B cell (primary cell): ENCODE measurements at regions not wholly inside any gene's neighbourhood (a gene's known extent, or its start where the extent isn't known, plus 50 kb on each side); places are given as distances from the start of the nearest gene placed in this dataset.

Experiments
- ATAC-seq: fragments of 200-7000 bp; cut with Tn5 transposase; one replicate; pipeline ENCODE4 v1.10.0; 2021; ENCODE audit warnings: low read depth, mild to moderate bottlenecking, moderate number of reproducible peaks, moderate library complexity
- CTCF ChIA-PET: fragments of 350-600 bp; sonication (Branson Sonifier 250); formaldehyde crosslinking; loops from one replicate; lab custom pipeline; 2021; ENCODE audit warnings: antibody characterized with exemption, inconsistent platforms; lab: Charles Lee
- POLR2A ChIA-PET: fragments of 350-600 bp; sonication (Branson Sonifier 250); formaldehyde crosslinking; loops from one replicate; lab custom pipeline; 2021; ENCODE audit warnings: antibody characterized with exemption; lab: Charles Lee
- DNase-seq: peaks from one replicate; pipeline ENCODE4 v3.0.0; 2013
- H2AFZ ChIP-seq: 2 replicates; pipeline ENCODE4 v1.6.1; 2012; ENCODE audit warnings: mild to moderate bottlenecking, low read depth, low read length; ENCODE audit not compliant: insufficient read depth, poor library complexity, severe bottlenecking
- H3K27ac ChIP-seq, 2 donors: 1 replicate in 1 of 2; 2 replicates in 1 of 2; pipeline ENCODE4 v1.5.1; 2012 to 2013; ENCODE audit warnings: low read length in 2 of 2, mild to moderate bottlenecking in 2 of 2, moderate library complexity in 1 of 2
- H3K27me3 ChIP-seq, 4 experiments: fragments of 200-600 bp in 1 of 4; sonication (generic) in 1 of 4; replicated peaks in 1 of 4; 1 replicate in 2 of 4; 2 replicates in 2 of 4; pipeline versions ENCODE4 v1.6.1 to v1.7.0; 2013 to 2016; ENCODE audit warnings: low read length in 3 of 4, mild to moderate bottlenecking in 2 of 4, mixed read lengths in 1 of 4, moderate library complexity in 1 of 4; ENCODE audit not compliant: insufficient read depth in 4 of 4, control insufficient read depth in 3 of 4; ENCODE audit errors: control extremely low read depth in 1 of 4
- H3K36me3 ChIP-seq, 2 experiments: replicated peaks in 1 of 2; 1 replicate in 1 of 2; 2 replicates in 1 of 2; pipeline versions ENCODE4 v1.6.1 to v1.7.1; 2013; ENCODE audit warnings: low read length in 1 of 2; ENCODE audit not compliant: insufficient read depth in 2 of 2, control insufficient read depth in 1 of 2; ENCODE audit errors: control extremely low read depth in 1 of 2, extremely low read depth in 1 of 2
- H3K4me1 ChIP-seq, 2 donors: fragments of 200-600 bp in 1 of 2; sonication (generic) in 1 of 2; 1 replicate in 1 of 2; 2 replicates in 1 of 2; pipeline versions ENCODE4 v1.5.1 to v1.6.1; 2013 to 2017; ENCODE audit warnings: low read length in 2 of 2; ENCODE audit not compliant: control insufficient read depth in 2 of 2, insufficient read depth in 2 of 2
- H3K4me2 ChIP-seq: replicated peaks from 2 replicates; pipeline ENCODE3; 2012; ENCODE audit warnings: mild to moderate bottlenecking, low read depth, low read length; ENCODE audit not compliant: poor library complexity, severe bottlenecking
- H3K4me3 ChIP-seq, 5 experiments: fragments of 200-600 bp in 1 of 5; sonication (generic) in 1 of 5; 1 replicate in 3 of 5; 2 replicates in 2 of 5; pipeline versions ENCODE4 v1.5.1 to v1.7.0; 2011 to 2016; ENCODE audit warnings: low read length in 4 of 5, mild to moderate bottlenecking in 4 of 5, low read depth in 2 of 5, control low read depth in 1 of 5, moderate library complexity in 1 of 5; ENCODE audit not compliant: insufficient read depth in 1 of 5; ENCODE audit errors: control extremely low read depth in 1 of 5, extremely low read depth in 1 of 5
- H3K79me2 ChIP-seq: fragments of 200-600 bp; sonication (generic); one replicate; pipeline ENCODE4 v1.6.0; 2016; ENCODE audit warnings: low read length; ENCODE audit not compliant: control insufficient read depth, insufficient read depth
- H3K9ac ChIP-seq: fragments of 200-600 bp; sonication (generic); 2 replicates; pipeline ENCODE4 v1.6.1; 2017; ENCODE audit warnings: mild to moderate bottlenecking, low read length, moderate library complexity
- H3K9me3 ChIP-seq, 3 donors: one replicate each; pipeline versions ENCODE4 v1.6.1 to v1.7.1; 2013; ENCODE audit warnings: low read length in 2 of 3; ENCODE audit not compliant: control insufficient read depth in 2 of 3, insufficient read depth in 1 of 3; ENCODE audit errors: control extremely low read depth in 1 of 3
- H4K20me1 ChIP-seq: 2 replicates; pipeline ENCODE4 v1.6.0; 2012; ENCODE audit warnings: mild to moderate bottlenecking, low read length; ENCODE audit not compliant: insufficient read depth, control insufficient read depth, poor library complexity, severe bottlenecking
- H3K27ac Mint-ChIP-seq: one replicate; pipeline ENCODE4 v1.8.0; 2021; ENCODE audit warnings: mixed read lengths
- H3K27me3 Mint-ChIP-seq: one replicate; pipeline ENCODE4 v1.8.0; 2021; ENCODE audit warnings: mixed read lengths
- H3K4me1 Mint-ChIP-seq: one replicate; pipeline ENCODE4 v1.8.0; 2021; ENCODE audit warnings: mixed read lengths
- H3K4me3 Mint-ChIP-seq: one replicate; pipeline ENCODE4 v1.8.0; 2021; ENCODE audit warnings: mixed read lengths
- H3K9me3 Mint-ChIP-seq: one replicate; pipeline ENCODE4 v1.8.0; 2022; ENCODE audit warnings: mixed read lengths; ENCODE audit not compliant: insufficient read depth
- EZH2 ChIP-seq: IDR thresholded peaks from 2 replicates; pipeline ENCODE4 v1.6.1; 2012; ENCODE audit warnings: borderline replicate concordance, low read depth, mild to moderate bottlenecking, moderate library complexity, low read length; ENCODE audit not compliant: insufficient read depth, poor library complexity, severe bottlenecking
- WGBS: methylation state at CpG from one replicate; pipeline ENCODE4 v1.1.5; 2013; ENCODE audit warnings: missing lambda C conversion rate; ENCODE audit not compliant: insufficient coverage; 5-methylcytosine and 5-hydroxymethylcytosine counted together
- intact Hi-C: fragments of 100-400 bp; cut with micrococcal nuclease; formaldehyde crosslinking; loops from one replicate; pipeline ENCODE4 v1.10.0; 2022
- TF ChIP-seq, protein P1 (sequence below): fragments of 200-600 bp; IDR thresholded peaks from one replicate; pipeline ENCODE4 v1.8.0; 2022; ENCODE audit warnings: antibody characterized with exemption, mild to moderate bottlenecking

DNA sequence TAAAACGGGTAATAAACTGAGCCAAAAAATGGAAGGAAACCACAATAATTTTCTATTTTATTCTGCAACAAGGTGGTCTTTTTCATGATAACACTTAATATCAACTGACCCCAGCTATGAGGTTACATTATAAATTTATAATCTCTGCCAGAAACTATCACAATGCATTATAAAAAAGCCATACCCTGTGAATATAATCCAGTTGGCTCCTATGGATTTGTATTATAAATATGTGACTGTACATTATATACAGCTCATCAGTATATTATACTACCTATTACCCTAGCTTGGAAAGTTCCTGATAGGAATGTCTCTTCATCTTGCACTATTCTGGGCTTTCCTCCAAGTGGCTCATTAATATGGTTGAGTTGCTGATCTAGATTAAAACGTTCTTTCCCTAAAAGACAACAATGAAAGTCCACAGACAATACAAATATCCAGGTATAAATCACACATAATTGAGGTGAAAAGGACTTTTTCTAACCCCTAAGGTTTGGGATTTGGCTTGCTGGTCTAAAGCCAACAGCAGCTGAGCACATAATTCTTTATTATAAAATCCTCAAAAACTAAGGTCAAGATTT lies 487.7 kb downstream of the TTLL7 start:
- Histone ChIP-seq H3K9me3 (no peaks in the 10 kb centered on the region), H3K4me2 (no peak overlapping the region), H3K27ac (no peak overlapping the region), H3K4me1 (peaks cover 7 to 21% of the 10 kb centered on the region in 2 donors), H3K79me2 (no peaks in the 10 kb centered on the region), H3K27me3 (no peaks in the 10 kb centered on the region), H4K20me1 (no peaks in the 10 kb centered on the region), H2AFZ (no peak overlapping the region), H3K36me3 (no peaks in the 10 kb centered on the region), H3K9ac (no peak overlapping the region), H3K4me3 (no peak overlapping the region)
- DNase-seq = no peak
- H3K27me3 Mint-ChIP-seq = no peaks in the 10 kb centered on the region
- intact Hi-C loops = no loop called here
- POLR2A ChIA-PET = no interaction called here
- CTCF ChIA-PET = interaction anchor here (0.8 kb wide), 1 partner anchor 12 kb away, joined by 3 read pairs; no protein-coding TSS in a partner anchor
- no peak overlapping the region for H3K4me3 Mint-ChIP-seq
- TF ChIP-seq, protein P1, sequence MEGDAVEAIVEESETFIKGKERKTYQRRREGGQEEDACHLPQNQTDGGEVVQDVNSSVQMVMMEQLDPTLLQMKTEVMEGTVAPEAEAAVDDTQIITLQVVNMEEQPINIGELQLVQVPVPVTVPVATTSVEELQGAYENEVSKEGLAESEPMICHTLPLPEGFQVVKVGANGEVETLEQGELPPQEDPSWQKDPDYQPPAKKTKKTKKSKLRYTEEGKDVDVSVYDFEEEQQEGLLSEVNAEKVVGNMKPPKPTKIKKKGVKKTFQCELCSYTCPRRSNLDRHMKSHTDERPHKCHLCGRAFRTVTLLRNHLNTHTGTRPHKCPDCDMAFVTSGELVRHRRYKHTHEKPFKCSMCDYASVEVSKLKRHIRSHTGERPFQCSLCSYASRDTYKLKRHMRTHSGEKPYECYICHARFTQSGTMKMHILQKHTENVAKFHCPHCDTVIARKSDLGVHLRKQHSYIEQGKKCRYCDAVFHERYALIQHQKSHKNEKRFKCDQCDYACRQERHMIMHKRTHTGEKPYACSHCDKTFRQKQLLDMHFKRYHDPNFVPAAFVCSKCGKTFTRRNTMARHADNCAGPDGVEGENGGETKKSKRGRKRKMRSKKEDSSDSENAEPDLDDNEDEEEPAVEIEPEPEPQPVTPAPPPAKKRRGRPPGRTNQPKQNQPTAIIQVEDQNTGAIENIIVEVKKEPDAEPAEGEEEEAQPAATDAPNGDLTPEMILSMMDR = no peak
- no peak for TF ChIP-seq EZH2
- ATAC-seq = no peak
- H3K4me1 Mint-ChIP-seq = peaks cover 18% of the 10 kb centered on the region
- no CpG with 5 or more reads among the region's 2 CpGs for WGBS
- H3K9me3 Mint-ChIP-seq = no peaks in the 10 kb centered on the region
- no peak overlapping the region for H3K27ac Mint-ChIP-seq

DNA sequence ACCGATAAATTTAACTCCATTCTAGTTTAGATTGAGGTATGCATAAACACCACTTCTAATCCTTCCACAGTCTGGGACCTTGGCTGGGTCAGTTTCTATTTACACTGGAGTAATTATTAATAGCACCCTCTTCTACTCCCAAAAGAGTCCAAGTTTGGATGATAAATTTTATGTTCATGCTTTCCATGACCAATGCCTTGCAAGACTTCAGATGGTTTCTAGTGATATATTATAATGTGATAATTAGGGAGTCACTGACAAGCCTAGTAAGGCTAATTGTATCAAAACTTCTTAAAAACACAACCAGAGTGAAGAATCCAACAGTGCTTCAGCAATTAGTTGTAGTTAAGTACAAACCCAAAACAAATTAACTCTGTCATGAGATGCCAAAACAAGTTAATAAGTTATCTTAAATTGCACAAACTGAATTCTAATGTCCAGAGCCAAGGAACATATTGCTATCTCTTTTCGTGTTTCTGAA lies 489.6 kb downstream of the TTLL7 start:
- Histone ChIP-seq H3K79me2 (no peaks in the 10 kb centered on the region), H2AFZ (no peak overlapping the region), H3K9me3 (no peaks in the 10 kb centered on the region), H3K4me2 (no peak overlapping the region), H3K27me3 (no peaks in the 10 kb centered on the region), H3K4me1 (peaks cover 7 to 21% of the 10 kb centered on the region in 2 donors), H3K27ac (no peak overlapping the region), H3K4me3 (no peak overlapping the region), H3K36me3 (no peaks in the 10 kb centered on the region), H4K20me1 (no peaks in the 10 kb centered on the region), H3K9ac (no peak overlapping the region)
- CTCF ChIA-PET = no interaction called here
- Mint-ChIP-seq H3K27me3 (no peaks in the 10 kb centered on the region), H3K4me1 (peaks cover 20% of the 10 kb centered on the region), H3K4me3 (no peak overlapping the region), H3K9me3 (no peaks in the 10 kb centered on the region), H3K27ac (no peak overlapping the region)
- intact Hi-C loops = loop anchor here (10.0 kb wide), 2 partner anchors 255 to 355 kb away; no protein-coding TSS in a partner anchor
- WGBS = 100% methylated on average over 1 of the region's 2 CpGs
- no peak for DNase-seq
- POLR2A ChIA-PET = no interaction called here
- TF ChIP-seq EZH2 = no peak
- TF ChIP-seq, protein P1 = no peak
- ATAC-seq = no peak
